ENCODE measurements at regions not wholly inside any gene's neighbourhood (a gene's known extent, or its start where the extent isn't known, plus 50 kb on each side); places are given as distances from the start of the nearest gene placed in this dataset.
"Not testable (repeated sequence)": the region's sequence is repeated elsewhere in the genome, so short reads cannot be mapped to it uniquely, and the experiment has no call there.

DNA sequence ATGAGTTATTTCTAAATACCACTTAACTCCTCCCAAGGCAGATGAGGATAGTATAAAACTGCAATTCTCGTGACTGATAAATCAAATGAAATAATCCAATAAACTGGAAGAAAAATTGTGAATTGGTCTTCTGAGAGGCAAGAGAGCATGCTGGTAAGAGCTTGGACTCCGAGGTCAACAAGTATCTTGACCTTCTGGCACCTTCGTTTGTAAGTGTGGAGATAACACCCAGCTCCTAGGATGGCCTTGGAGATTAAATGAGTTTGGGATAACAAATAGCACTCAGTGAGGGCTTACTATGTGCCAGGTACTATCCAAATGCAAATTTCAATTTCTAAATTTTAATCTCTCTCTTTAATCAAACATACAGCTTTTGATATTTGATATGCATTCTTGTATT lies 866.3 kb upstream of the WWC1 start:
- no peaks in the 10 kb centered on the region for H3K27me3 Mint-ChIP-seq
- H3K36me3 Mint-ChIP-seq (ENCODE audit: low read depth), result no peaks in the 10 kb centered on the region
- H3K9me3 Mint-ChIP-seq, result no peaks in the 10 kb centered on the region

DNA sequence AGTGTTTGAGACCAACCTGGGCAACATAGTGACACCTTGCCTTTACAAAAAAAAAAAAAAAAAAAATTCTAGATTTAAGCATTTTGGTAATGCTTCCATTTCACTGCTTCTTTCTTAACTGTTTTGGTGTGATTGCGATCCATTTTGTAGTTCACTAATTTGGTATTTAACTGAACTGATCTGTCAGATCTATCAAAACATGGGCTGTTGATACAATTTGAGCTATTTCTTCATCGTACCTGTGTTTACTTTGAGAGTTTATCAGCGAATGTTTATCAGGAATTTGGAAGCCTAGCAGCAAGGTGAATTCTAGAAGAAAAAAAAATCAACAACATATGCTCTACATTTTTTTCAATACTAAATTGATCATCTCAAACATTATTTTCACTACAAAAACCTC lies 864.9 kb upstream of the WWC1 start:
- Mint-ChIP-seq H3K4me1 (ENCODE audit: low read depth) (no peaks in the 10 kb centered on the region), H3K27me3 (no peaks in the 10 kb centered on the region), H3K36me3 (ENCODE audit: low read depth) (no peaks in the 10 kb centered on the region), H3K4me3 (no peak overlapping the region), H3K9me3 (peaks cover 2% of the 10 kb centered on the region), H3K27ac (no peak overlapping the region)

More for the DNA sequence above, 866.3 kb upstream of the WWC1 start:
- H3K4me3 Mint-ChIP-seq, result no peak overlapping the region
- H3K4me1 Mint-ChIP-seq (ENCODE audit: low read depth), result no peaks in the 10 kb centered on the region
- H3K27ac Mint-ChIP-seq, result no peak overlapping the region

DNA sequence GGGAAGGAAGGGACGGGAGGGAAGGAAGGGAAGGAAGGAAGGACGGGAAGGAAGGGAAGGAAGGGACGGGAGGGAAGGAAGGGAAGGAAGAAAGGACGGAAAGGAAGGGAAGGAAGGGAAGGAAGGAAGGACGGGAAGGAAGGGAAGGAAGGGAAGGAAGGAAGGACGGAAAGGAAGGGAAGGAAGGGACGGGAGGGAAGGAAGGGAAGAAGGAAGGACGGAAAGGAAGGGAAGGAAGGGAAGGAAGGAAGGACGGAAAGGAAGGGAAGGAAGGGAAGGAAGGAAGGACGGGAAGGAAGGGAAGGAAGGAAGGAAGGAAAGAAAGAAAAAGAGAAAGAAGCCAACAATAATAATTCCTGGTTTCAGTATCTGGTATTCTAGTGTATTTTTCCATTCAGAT lies 863.8 kb upstream of the WWC1 start:
- not testable (repeated sequence) for H3K4me1 Mint-ChIP-seq (ENCODE audit: low read depth); H3K27ac Mint-ChIP-seq; H3K27me3 Mint-ChIP-seq; H3K4me3 Mint-ChIP-seq; H3K36me3 Mint-ChIP-seq (ENCODE audit: low read depth); H3K9me3 Mint-ChIP-seq

DNA sequence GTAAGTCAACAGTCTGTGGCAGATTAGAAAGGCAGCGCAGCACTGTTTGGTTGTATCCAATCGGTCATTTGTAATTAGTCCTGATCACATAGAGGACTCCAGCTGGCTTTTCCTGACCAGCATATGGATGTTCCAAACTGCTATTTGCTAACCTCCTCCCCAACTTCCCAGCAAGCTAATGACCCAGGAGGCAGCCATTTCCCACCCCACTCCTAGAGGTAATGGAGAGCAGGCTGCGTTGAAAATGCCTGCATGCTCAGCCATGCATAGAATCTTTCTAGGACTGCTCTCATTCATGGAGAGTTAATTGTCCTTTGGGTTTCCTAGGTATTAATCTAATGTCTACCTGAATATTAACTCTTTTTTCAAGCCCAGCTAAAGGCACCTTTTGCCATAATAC lies 850.6 kb upstream of the WWC1 start:
- Mint-ChIP-seq H3K36me3 (ENCODE audit: low read depth) (no peaks in the 10 kb centered on the region), H3K9me3 (peaks cover 11% of the 10 kb centered on the region), H3K27me3 (no peaks in the 10 kb centered on the region), H3K4me3 (no peak overlapping the region), H3K27ac (no peak overlapping the region), H3K4me1 (ENCODE audit: low read depth) (no peaks in the 10 kb centered on the region)

DNA sequence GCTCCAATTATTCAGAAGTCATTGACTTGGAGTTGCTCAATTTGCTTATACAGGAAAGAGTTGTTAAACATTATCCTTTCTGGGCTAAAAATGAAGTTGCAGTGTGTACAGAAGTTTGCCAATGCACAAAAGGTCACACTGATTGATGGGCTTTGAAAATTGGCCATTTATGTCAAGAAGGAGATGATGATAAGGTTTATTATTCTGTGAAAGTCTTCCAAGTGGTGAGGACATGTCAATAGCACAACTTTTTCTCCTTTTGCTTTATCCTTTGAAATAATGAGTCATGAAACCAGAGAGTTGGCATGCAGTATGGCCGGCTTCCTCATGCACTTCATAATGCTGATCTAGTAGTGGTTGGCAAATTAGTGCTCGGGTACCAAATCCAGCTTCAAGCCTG lies 848.5 kb upstream of the WWC1 start:
- no peaks in the 10 kb centered on the region for H3K4me1 Mint-ChIP-seq (ENCODE audit: low read depth)
- H3K27me3 Mint-ChIP-seq, result no peaks in the 10 kb centered on the region
- no peak overlapping the region for H3K27ac Mint-ChIP-seq
- no peak overlapping the region for H3K4me3 Mint-ChIP-seq
- peaks cover 8% of the 10 kb centered on the region for H3K9me3 Mint-ChIP-seq
- no peaks in the 10 kb centered on the region for H3K36me3 Mint-ChIP-seq (ENCODE audit: low read depth)

DNA sequence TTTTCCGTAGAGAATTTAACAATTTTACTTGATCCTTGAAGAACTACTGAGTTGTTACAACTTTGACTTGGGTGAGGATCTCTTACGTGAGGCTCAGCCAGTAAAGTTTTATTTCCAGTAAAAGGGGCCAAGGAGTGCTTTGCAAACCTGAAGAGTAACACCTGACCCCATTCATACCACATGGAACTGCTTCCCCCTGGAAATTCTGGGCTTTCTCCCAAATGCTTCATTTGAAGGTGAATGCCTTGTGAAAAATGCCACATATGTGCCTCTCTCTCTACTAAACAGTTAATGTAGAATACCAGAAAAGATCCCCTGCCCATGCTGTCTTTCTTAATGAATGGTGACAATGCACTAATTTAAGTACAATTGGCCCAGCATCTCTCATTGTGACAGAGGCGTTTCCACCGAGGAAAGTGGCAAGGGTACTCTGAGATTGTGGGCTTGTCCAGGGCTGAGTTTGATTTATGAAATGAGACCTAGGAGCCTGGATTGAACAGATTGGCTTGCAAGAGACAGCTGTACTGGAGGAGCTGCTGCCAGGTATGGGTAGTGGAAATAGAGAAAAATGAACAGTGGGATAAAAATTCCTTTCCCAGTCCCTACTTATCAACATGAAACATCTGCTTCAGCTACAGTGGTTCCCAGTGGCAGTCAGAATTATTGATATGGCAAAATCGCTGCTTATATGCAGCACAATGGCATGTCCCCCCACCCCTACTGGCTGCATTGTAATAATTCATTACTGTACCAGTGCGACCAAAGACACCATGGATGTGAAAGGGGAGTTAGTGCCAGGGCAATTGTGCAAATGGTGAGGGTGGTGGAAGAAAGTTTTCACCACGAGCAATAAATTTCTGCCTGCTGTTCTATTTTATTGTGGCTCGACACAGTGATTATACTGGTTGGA lies 843.7 kb upstream of the WWC1 start:
- no peaks in the 10 kb centered on the region for H3K36me3 Mint-ChIP-seq (ENCODE audit: low read depth)
- H3K9me3 Mint-ChIP-seq, result no peaks in the 10 kb centered on the region
- H3K4me1 Mint-ChIP-seq (ENCODE audit: low read depth), result no peaks in the 10 kb centered on the region
- H3K27ac Mint-ChIP-seq, result no peak overlapping the region
- no peaks in the 10 kb centered on the region for H3K27me3 Mint-ChIP-seq
- no peak overlapping the region for H3K4me3 Mint-ChIP-seq

DNA sequence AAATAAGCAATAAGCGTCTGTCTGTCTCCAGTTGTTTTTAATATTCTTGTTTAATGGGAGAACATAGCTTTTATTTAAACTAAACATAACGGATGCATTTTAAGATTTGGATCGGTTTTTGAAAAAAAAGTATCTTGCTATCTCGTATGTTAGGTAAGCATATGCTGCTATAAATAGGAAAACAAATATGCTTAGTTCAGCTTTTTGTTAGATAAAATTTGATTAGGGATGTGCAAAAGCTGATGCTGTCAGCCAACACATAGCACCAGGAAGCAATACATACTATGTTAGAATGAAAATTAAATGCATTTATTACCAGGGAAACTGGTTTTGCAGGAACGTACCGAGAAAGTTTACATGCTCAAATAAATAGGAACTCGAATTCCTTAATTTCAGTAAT lies 843.1 kb upstream of the WWC1 start:
- H3K27ac Mint-ChIP-seq, result no peak overlapping the region
- H3K27me3 Mint-ChIP-seq, result no peaks in the 10 kb centered on the region
- H3K36me3 Mint-ChIP-seq (ENCODE audit: low read depth), result no peaks in the 10 kb centered on the region
- no peaks in the 10 kb centered on the region for H3K4me1 Mint-ChIP-seq (ENCODE audit: low read depth)
- H3K4me3 Mint-ChIP-seq, result no peak overlapping the region
- H3K9me3 Mint-ChIP-seq, result no peaks in the 10 kb centered on the region

DNA sequence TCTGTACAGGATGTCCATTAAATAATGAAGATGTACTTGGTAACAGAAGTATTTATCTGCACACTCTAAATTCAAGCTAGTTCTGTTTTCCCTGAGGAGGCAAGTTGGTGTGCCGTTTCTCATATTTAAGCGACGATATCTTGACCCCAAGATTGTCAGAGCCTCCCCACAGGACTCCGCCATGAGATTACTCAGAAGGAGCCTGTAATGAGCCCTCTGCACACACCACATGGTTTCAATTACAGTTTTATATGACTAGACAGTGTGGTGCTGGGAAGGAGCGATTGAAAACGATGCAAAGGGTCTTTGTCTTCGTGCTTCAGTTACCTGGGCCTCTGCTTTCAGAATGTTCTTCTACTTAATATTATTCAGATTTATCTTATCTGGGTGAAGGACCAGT lies 840.4 kb upstream of the WWC1 start:
- no peaks in the 10 kb centered on the region for H3K27me3 Mint-ChIP-seq
- no peak overlapping the region for H3K4me3 Mint-ChIP-seq
- no peaks in the 10 kb centered on the region for H3K36me3 Mint-ChIP-seq (ENCODE audit: low read depth)
- peaks cover 3% of the 10 kb centered on the region for H3K9me3 Mint-ChIP-seq
- H3K27ac Mint-ChIP-seq, result no peak overlapping the region
- no peaks in the 10 kb centered on the region for H3K4me1 Mint-ChIP-seq (ENCODE audit: low read depth)

DNA sequence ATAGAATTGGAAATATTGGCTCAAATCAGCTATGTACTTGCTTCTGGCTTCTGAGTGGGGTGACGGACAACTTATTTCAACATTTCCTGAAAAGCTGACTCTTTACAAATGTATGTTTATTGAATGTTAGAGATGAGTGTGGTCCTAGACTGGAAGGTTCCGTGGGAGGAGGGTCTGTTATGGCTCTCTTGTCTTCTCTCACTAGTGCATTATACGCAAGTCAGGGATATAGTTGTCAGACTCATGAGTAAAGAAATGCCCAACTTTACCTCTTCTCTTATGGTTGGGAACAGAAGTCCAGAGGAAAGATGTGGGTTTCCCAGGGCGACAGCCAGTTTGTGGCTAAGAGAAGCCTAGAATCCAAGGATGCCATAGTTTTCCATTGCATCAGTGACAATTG lies 839.3 kb upstream of the WWC1 start:
- Mint-ChIP-seq H3K4me3 (no peak overlapping the region), H3K27me3 (no peaks in the 10 kb centered on the region), H3K4me1 (ENCODE audit: low read depth) (no peaks in the 10 kb centered on the region), H3K36me3 (ENCODE audit: low read depth) (no peaks in the 10 kb centered on the region), H3K27ac (no peak overlapping the region), H3K9me3 (peaks cover 3% of the 10 kb centered on the region)

DNA sequence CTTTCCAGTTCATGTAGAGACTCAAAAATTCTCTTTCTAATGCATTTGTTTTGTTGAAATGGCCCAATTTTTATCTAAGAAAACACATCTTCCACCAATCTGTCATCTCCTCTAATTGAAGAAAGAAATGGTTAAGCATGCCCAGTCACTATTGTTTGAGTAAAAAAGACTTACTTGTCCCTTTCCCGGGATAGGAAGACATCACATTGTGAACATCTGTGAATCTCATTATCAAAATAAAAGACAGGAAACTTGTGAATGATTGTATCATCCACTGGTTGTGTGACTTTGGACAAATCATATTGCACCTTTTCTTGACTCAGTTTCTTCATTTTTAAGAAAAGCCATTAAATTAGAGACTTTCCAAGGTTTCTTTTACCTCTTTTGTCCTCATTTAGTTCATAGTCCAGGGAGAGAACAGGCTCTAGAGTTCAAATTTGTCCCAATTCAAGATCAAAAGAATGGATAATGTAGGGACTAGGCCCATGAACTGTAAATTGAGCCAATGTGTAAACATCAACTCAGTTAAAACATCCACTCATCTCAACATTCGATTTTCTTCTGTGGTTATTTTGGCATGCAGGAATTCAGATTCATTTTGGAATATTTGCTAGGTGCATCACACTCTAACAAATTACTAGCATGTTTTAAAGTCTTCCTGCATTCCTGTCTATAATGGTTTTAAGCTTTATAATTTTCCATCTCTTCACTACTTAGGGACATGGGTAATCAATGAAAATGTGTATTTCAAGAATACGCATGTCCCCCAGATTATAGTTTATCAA lies 838.0 kb upstream of the WWC1 start:
- Mint-ChIP-seq H3K27ac (no peak overlapping the region), H3K9me3 (peaks cover 7% of the 10 kb centered on the region), H3K27me3 (no peaks in the 10 kb centered on the region), H3K36me3 (ENCODE audit: low read depth) (no peaks in the 10 kb centered on the region), H3K4me1 (ENCODE audit: low read depth) (no peaks in the 10 kb centered on the region), H3K4me3 (no peak overlapping the region)

DNA sequence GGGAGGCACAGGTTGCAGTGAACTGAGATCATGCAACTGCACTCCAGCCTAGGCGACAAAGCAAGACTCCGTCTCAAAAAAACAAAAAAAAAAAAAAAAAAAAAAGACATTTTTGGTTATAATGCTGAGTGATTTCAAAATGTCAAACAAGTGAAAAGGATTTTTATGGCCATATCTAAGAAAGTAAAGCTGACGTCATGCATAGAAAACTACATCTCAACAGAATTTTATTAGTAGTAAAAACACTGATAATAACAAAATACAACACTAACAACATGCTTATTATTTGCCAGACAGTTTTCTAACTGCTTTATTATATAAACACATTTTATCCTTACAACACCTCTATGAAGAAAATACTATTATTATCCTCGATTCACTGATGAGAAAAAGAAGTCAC lies 833.0 kb upstream of the WWC1 start:
- no peak overlapping the region for H3K27ac Mint-ChIP-seq
- H3K36me3 Mint-ChIP-seq (ENCODE audit: low read depth), result no peaks in the 10 kb centered on the region
- no peaks in the 10 kb centered on the region for H3K27me3 Mint-ChIP-seq
- H3K9me3 Mint-ChIP-seq, result peaks cover 21% of the 10 kb centered on the region
- no peaks in the 10 kb centered on the region for H3K4me1 Mint-ChIP-seq (ENCODE audit: low read depth)
- no peak overlapping the region for H3K4me3 Mint-ChIP-seq

DNA sequence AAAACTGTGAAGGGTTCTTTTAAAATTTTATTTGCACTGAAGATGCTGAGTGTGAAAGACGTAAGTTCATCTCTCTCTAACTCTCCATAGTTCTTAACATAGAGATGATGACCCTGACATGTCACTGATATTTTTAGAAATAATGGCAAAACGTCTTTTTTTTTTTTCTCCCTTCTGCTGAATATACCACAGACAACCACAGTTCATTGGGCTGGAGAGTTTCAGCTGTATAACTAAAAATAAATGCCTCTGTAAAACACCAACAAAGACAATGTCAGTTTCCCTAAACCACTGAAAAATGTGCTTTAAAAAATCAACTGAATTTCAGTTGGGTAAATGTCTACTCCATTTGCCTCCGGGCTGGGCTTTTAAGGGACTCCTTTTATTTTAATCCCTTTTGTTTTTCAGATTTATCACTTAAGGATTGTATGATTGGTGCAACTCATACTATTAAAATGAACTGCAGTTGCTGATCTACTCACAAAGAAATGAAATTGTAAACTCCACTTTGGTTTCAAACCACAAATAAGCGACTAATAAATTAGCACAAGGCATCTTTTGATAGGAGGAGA lies 830.9 kb upstream of the WWC1 start:
- Mint-ChIP-seq H3K9me3 (peaks cover 23% of the 10 kb centered on the region), H3K4me3 (no peak overlapping the region), H3K36me3 (ENCODE audit: low read depth) (no peaks in the 10 kb centered on the region), H3K27me3 (no peaks in the 10 kb centered on the region), H3K4me1 (ENCODE audit: low read depth) (no peaks in the 10 kb centered on the region), H3K27ac (no peak overlapping the region)

DNA sequence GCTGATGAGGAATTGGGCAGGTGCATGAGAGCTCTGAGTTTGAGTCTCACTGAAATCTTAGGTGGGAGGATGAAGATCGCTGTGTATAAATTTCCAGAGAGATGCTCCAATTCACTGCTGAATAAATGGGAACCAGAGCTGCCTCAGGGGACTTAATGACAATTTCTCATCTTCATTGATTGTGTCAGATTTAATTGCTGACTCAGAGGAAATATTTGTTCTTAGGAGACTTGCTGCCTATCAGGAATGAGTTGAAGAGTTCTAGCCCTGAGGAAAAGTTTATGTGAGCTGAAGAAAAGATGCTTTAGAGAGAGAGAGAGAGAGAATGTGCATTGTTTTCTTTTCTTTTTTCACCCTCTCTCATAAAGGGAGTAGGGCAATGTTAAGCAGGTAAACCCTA lies 827.5 kb upstream of the WWC1 start:
- H3K36me3 Mint-ChIP-seq (ENCODE audit: low read depth), result no peaks in the 10 kb centered on the region
- H3K27me3 Mint-ChIP-seq, result no peaks in the 10 kb centered on the region
- peaks cover 22% of the 10 kb centered on the region for H3K9me3 Mint-ChIP-seq
- no peak overlapping the region for H3K27ac Mint-ChIP-seq
- H3K4me3 Mint-ChIP-seq, result no peak overlapping the region
- no peaks in the 10 kb centered on the region for H3K4me1 Mint-ChIP-seq (ENCODE audit: low read depth)

DNA sequence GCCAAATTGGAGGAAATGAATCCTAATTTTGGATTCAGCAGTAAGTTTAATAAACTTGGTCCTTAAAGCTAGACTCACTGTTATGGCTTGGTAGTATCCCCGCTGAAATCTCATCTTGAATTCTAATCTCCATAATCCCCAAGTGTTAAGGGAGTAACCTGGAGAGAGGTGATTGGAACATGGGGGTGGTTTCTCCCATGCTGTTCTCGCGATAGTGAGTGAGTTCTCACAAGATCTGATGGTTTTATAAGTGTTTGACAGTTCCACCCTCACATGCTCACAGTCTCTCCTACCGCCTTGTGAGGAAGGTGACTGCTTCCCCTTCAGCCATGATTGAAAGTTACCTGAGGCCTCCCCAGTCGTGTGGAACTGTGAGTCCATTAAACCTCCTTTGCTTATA lies 824.5 kb upstream of the WWC1 start:
- H3K4me3 Mint-ChIP-seq, result no peak overlapping the region
- H3K4me1 Mint-ChIP-seq (ENCODE audit: low read depth), result no peaks in the 10 kb centered on the region
- peaks cover 19% of the 10 kb centered on the region for H3K9me3 Mint-ChIP-seq
- H3K36me3 Mint-ChIP-seq (ENCODE audit: low read depth), result no peaks in the 10 kb centered on the region
- H3K27ac Mint-ChIP-seq, result no peak overlapping the region
- no peaks in the 10 kb centered on the region for H3K27me3 Mint-ChIP-seq

DNA sequence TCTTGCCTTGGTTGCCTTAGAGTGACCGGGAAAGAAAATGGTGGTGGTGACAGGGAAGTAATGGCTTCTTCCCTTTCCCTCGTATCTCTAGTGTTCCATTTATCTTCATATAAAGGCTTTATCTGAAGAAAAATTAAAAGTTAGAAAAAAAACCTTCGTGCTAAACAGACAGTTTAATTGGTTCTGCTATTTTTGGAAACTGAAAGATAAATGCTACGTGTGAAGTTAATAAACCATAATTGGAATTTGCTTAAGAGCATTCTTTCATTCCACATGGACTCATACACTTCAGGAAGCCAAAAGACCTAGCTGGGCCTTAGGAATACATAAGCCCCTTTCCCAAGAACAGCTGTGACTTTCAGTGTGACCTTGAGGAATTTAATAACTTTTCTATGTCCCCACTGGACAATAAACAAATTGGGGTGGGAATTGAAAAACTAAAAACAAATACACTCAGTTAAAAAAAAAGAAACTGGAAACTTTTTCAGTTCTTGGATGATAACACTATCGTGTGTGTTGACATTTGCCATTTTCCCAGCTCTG lies 818.8 kb upstream of the WWC1 start:
- Mint-ChIP-seq H3K36me3 (ENCODE audit: low read depth) (no peaks in the 10 kb centered on the region), H3K4me1 (ENCODE audit: low read depth) (no peaks in the 10 kb centered on the region), H3K27ac (no peak overlapping the region), H3K9me3 (peaks cover 2% of the 10 kb centered on the region), H3K4me3 (no peak overlapping the region), H3K27me3 (no peaks in the 10 kb centered on the region)
